ENCODE measurements at regions not wholly inside any gene's neighbourhood (a gene's known extent, or its start where the extent isn't known, plus 50 kb on each side); places are given as distances from the start of the nearest gene placed in this dataset.

GRCh38 chr18:34031810-34032209 lies 192.9 kb downstream of the NOL4 start:
- H3K27ac Mint-ChIP-seq, result no peak overlapping the region
- no peak overlapping the region for H3K4me3 Mint-ChIP-seq
- H3K4me1 Mint-ChIP-seq, result no peaks in the 10 kb centered on the region

GRCh38 chr18:34028324-34028723 lies 196.4 kb downstream of the NOL4 start:
- Mint-ChIP-seq H3K9me3 (peaks cover 3 to 19% (median 11%) of the 10 kb centered on the region in 5 donors), H3K4me3 (no peak overlapping the region), H3K36me3 (no peaks in the 10 kb centered on the region), H3K27me3 (no peaks in the 10 kb centered on the region), H3K27ac (no peak overlapping the region), H3K4me1 (no peaks in the 10 kb centered on the region)
- Histone ChIP-seq H3K9me3 (ENCODE audit: low read length) (no peaks in the 10 kb centered on the region), H3K4me3 (ENCODE audit: low read length) (no peak overlapping the region), H3K4me1 (ENCODE audit: insufficient read depth, low read length) (no peaks in the 10 kb centered on the region), H3K36me3 (ENCODE audit: insufficient read depth, low read length) (no peaks in the 10 kb centered on the region), H3K27ac (ENCODE audit: low read depth, low read length) (no peak overlapping the region), H3K27me3 (ENCODE audit: insufficient read depth, low read length, poor library complexity, severe bottlenecking) (no peaks in the 10 kb centered on the region)
- POLR2A ChIA-PET, result no interaction called here
- DNase-seq, result no peak
- CTCF ChIA-PET, result no interaction called here

More at GRCh38 chr18:34031810-34032209, 192.9 kb downstream of the NOL4 start:
- no peaks in the 10 kb centered on the region for H3K36me3 Mint-ChIP-seq
- CTCF ChIA-PET, result no interaction called here
- no peak overlapping the region for H3K27ac ChIP-seq (ENCODE audit: low read depth, low read length)
- H3K9me3 ChIP-seq (ENCODE audit: low read length), result no peaks in the 10 kb centered on the region
- no peaks in the 10 kb centered on the region for H3K27me3 Mint-ChIP-seq
- no peaks in the 10 kb centered on the region for H3K36me3 ChIP-seq (ENCODE audit: insufficient read depth, low read length)
- no peak for DNase-seq
- no peaks in the 10 kb centered on the region for H3K27me3 ChIP-seq (ENCODE audit: insufficient read depth, low read length, poor library complexity, severe bottlenecking)
- no peak overlapping the region for H3K4me3 ChIP-seq (ENCODE audit: low read length)
- H3K4me1 ChIP-seq (ENCODE audit: insufficient read depth, low read length), result no peaks in the 10 kb centered on the region
- peaks cover 6 to 29% (median 25%) of the 10 kb centered on the region in 5 donors for H3K9me3 Mint-ChIP-seq
- POLR2A ChIA-PET, result no interaction called here

- no peak for DNase-seq
- Mint-ChIP-seq H3K27me3 (no peaks in the 10 kb centered on the region), H3K27ac (no peak overlapping the region), H3K36me3 (no peaks in the 10 kb centered on the region), H3K4me1 (no peaks in the 10 kb centered on the region), H3K4me3 (no peak overlapping the region), H3K9me3 (peaks cover 7 to 24% (median 9%) of the 10 kb centered on the region in 5 donors)
- POLR2A ChIA-PET, result no interaction called here
- no peak overlapping the region for H3K27ac ChIP-seq (ENCODE audit: low read depth, low read length)
- no peaks in the 10 kb centered on the region for H3K36me3 ChIP-seq (ENCODE audit: insufficient read depth, low read length)
- CTCF ChIA-PET, result no interaction called here
- H3K27me3 ChIP-seq (ENCODE audit: insufficient read depth, low read length, poor library complexity, severe bottlenecking), result no peaks in the 10 kb centered on the region
- H3K4me3 ChIP-seq (ENCODE audit: low read length), result no peak overlapping the region
- no peaks in the 10 kb centered on the region for H3K4me1 ChIP-seq (ENCODE audit: insufficient read depth, low read length)
- no peaks in the 10 kb centered on the region for H3K9me3 ChIP-seq (ENCODE audit: low read length)
Observed at GRCh38 chr18:34025191-34025801, 199.4 kb downstream of the NOL4 start.

- no peaks in the 10 kb centered on the region for H3K4me1 Mint-ChIP-seq
- Histone ChIP-seq H3K9me3 (ENCODE audit: low read length) (no peaks in the 10 kb centered on the region), H3K27ac (ENCODE audit: low read depth, low read length) (no peak overlapping the region), H3K4me3 (ENCODE audit: low read length) (no peak overlapping the region), H3K4me1 (ENCODE audit: insufficient read depth, low read length) (no peaks in the 10 kb centered on the region), H3K36me3 (ENCODE audit: insufficient read depth, low read length) (no peaks in the 10 kb centered on the region), H3K27me3 (ENCODE audit: insufficient read depth, low read length, poor library complexity, severe bottlenecking) (no peaks in the 10 kb centered on the region)
- H3K36me3 Mint-ChIP-seq, result no peaks in the 10 kb centered on the region
- CTCF ChIA-PET, result no interaction called here
- H3K4me3 Mint-ChIP-seq, result no peak overlapping the region
- peaks cover 6 to 24% (median 7%) of the 10 kb centered on the region in 5 donors for H3K9me3 Mint-ChIP-seq
- POLR2A ChIA-PET, result no interaction called here
- DNase-seq, result no peak
- H3K27ac Mint-ChIP-seq, result no peak overlapping the region
- H3K27me3 Mint-ChIP-seq, result no peaks in the 10 kb centered on the region
Observed at GRCh38 chr18:34023471-34023870, 201.2 kb downstream of the NOL4 start.

GRCh38 chr18:34018336-34018735 lies 206.4 kb downstream of the NOL4 start:
- H3K27ac ChIP-seq (ENCODE audit: low read depth, low read length), result no peak overlapping the region
- DNase-seq, result no peak
- H3K9me3 ChIP-seq (ENCODE audit: low read length), result no peaks in the 10 kb centered on the region
- Mint-ChIP-seq H3K4me3 (no peak overlapping the region), H3K9me3 (peaks cover 3 to 9% (median 7%) of the 10 kb centered on the region in 5 donors), H3K27me3 (no peaks in the 10 kb centered on the region), H3K4me1 (no peaks in the 10 kb centered on the region), H3K27ac (no peak overlapping the region), H3K36me3 (no peaks in the 10 kb centered on the region)
- no peaks in the 10 kb centered on the region for H3K4me1 ChIP-seq (ENCODE audit: insufficient read depth, low read length)
- CTCF ChIA-PET, result no interaction called here
- no peaks in the 10 kb centered on the region for H3K36me3 ChIP-seq (ENCODE audit: insufficient read depth, low read length)
- no peak overlapping the region for H3K4me3 ChIP-seq (ENCODE audit: low read length)
- no peaks in the 10 kb centered on the region for H3K27me3 ChIP-seq (ENCODE audit: insufficient read depth, low read length, poor library complexity, severe bottlenecking)
- POLR2A ChIA-PET, result no interaction called here

GRCh38 chr18:34003687-34004086 lies 221.0 kb downstream of the NOL4 start:
- H3K27ac ChIP-seq (ENCODE audit: low read depth, low read length), result no peak overlapping the region
- H3K27me3 ChIP-seq (ENCODE audit: insufficient read depth, low read length, poor library complexity, severe bottlenecking), result no peaks in the 10 kb centered on the region
- Mint-ChIP-seq H3K4me1 (no peaks in the 10 kb centered on the region), H3K27ac (no peak overlapping the region), H3K27me3 (no peaks in the 10 kb centered on the region), H3K4me3 (no peak overlapping the region), H3K9me3 (peaks cover 5 to 27% (median 14%) of the 10 kb centered on the region in 5 donors), H3K36me3 (no peaks in the 10 kb centered on the region)
- POLR2A ChIA-PET, result no interaction called here
- H3K4me1 ChIP-seq (ENCODE audit: insufficient read depth, low read length), result no peaks in the 10 kb centered on the region
- CTCF ChIA-PET, result no interaction called here
- no peaks in the 10 kb centered on the region for H3K36me3 ChIP-seq (ENCODE audit: insufficient read depth, low read length)
- DNase-seq, result no peak
- peaks cover 5% of the 10 kb centered on the region for H3K9me3 ChIP-seq (ENCODE audit: low read length)
- no peak overlapping the region for H3K4me3 ChIP-seq (ENCODE audit: low read length)

GRCh38 chr18:34002130-34002529 lies 222.6 kb downstream of the NOL4 start:
- no peaks in the 10 kb centered on the region for H3K36me3 ChIP-seq (ENCODE audit: insufficient read depth, low read length)
- peaks cover 5% of the 10 kb centered on the region for H3K9me3 ChIP-seq (ENCODE audit: low read length)
- Mint-ChIP-seq H3K36me3 (no peaks in the 10 kb centered on the region), H3K9me3 (peaks cover 6 to 29% (median 15%) of the 10 kb centered on the region in 5 donors), H3K4me1 (no peaks in the 10 kb centered on the region), H3K27ac (no peak overlapping the region), H3K27me3 (no peaks in the 10 kb centered on the region), H3K4me3 (no peak overlapping the region)
- ChIA-PET POLR2A (no interaction called here), CTCF (no interaction called here)
- no peaks in the 10 kb centered on the region for H3K27me3 ChIP-seq (ENCODE audit: insufficient read depth, low read length, poor library complexity, severe bottlenecking)
- no peak overlapping the region for H3K4me3 ChIP-seq (ENCODE audit: low read length)
- no peak overlapping the region for H3K27ac ChIP-seq (ENCODE audit: low read depth, low read length)
- DNase-seq, result no peak
- H3K4me1 ChIP-seq (ENCODE audit: insufficient read depth, low read length), result no peaks in the 10 kb centered on the region

GRCh38 chr18:34001376-34001775 lies 223.3 kb downstream of the NOL4 start:
- CTCF ChIA-PET, result no interaction called here

GRCh38 chr18:33987206-33987605 lies 237.5 kb downstream of the NOL4 start:
- Mint-ChIP-seq H3K4me3 (no peak overlapping the region), H3K4me1 (no peaks in the 10 kb centered on the region), H3K27me3 (peaks cover 0 to 1% of the 10 kb centered on the region in 2 donors), H3K36me3 (no peaks in the 10 kb centered on the region), H3K9me3 (peaks cover 4 to 22% (median 6%) of the 10 kb centered on the region in 5 donors), H3K27ac (no peak overlapping the region)
- Histone ChIP-seq H3K4me1 (ENCODE audit: insufficient read depth, low read length) (no peaks in the 10 kb centered on the region), H3K27ac (ENCODE audit: low read depth, low read length) (no peak overlapping the region), H3K9me3 (ENCODE audit: low read length) (no peaks in the 10 kb centered on the region), H3K4me3 (ENCODE audit: low read length) (no peak overlapping the region), H3K36me3 (ENCODE audit: insufficient read depth, low read length) (no peaks in the 10 kb centered on the region), H3K27me3 (ENCODE audit: insufficient read depth, low read length, poor library complexity, severe bottlenecking) (no peaks in the 10 kb centered on the region)
- ChIA-PET POLR2A (no interaction called here), CTCF (no interaction called here)
- no peak for DNase-seq

More at GRCh38 chr18:34001376-34001775, 223.3 kb downstream of the NOL4 start:
- H3K9me3 Mint-ChIP-seq, result peaks cover 6 to 29% (median 12%) of the 10 kb centered on the region in 5 donors
- no peaks in the 10 kb centered on the region for H3K4me1 Mint-ChIP-seq
- Histone ChIP-seq H3K9me3 (ENCODE audit: low read length) (peaks cover 2% of the 10 kb centered on the region), H3K36me3 (ENCODE audit: insufficient read depth, low read length) (no peaks in the 10 kb centered on the region), H3K27ac (ENCODE audit: low read depth, low read length) (no peak overlapping the region), H3K27me3 (ENCODE audit: insufficient read depth, low read length, poor library complexity, severe bottlenecking) (no peaks in the 10 kb centered on the region), H3K4me1 (ENCODE audit: insufficient read depth, low read length) (no peaks in the 10 kb centered on the region), H3K4me3 (ENCODE audit: low read length) (no peak overlapping the region)
- POLR2A ChIA-PET, result no interaction called here
- H3K36me3 Mint-ChIP-seq, result no peaks in the 10 kb centered on the region
- no peak overlapping the region for H3K27ac Mint-ChIP-seq
- H3K27me3 Mint-ChIP-seq, result no peaks in the 10 kb centered on the region
- no peak for DNase-seq
- H3K4me3 Mint-ChIP-seq, result no peak overlapping the region
